ENCODE measurements at regions not wholly inside any gene's neighbourhood (a gene's known extent, or its start where the extent isn't known, plus 50 kb on each side); places are given as distances from the start of the nearest gene placed in this dataset.

DNA sequence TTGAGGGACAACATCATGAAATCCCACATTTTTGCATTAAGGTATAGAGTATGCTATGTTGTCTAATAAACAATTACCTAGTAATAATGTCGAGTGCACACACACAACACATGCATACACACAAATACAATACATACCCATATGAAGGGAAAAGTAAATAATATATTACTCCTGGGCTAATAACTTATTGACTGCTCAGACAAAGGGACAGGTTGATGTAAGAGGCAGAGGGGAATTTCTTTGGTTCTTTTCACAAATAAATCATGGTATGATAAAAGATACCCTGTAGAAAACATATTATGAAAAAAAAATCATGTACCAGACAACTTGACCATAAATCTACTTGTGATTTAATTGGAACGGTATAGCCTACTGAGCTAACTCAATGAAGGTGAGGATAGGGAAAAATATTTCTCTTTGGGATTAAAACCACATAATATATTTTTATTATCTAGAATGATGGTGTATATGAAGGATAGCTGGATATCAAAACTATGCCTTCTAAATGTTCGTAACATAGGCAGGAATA, 398.7 kb upstream of the LRRTM4 start:
- no peak for TF ChIP-seq NFE2L1 (CRISPR knock-in tag; IDR thresholded peaks at IDR 0.05)
- TF ChIP-seq, protein P1, sequence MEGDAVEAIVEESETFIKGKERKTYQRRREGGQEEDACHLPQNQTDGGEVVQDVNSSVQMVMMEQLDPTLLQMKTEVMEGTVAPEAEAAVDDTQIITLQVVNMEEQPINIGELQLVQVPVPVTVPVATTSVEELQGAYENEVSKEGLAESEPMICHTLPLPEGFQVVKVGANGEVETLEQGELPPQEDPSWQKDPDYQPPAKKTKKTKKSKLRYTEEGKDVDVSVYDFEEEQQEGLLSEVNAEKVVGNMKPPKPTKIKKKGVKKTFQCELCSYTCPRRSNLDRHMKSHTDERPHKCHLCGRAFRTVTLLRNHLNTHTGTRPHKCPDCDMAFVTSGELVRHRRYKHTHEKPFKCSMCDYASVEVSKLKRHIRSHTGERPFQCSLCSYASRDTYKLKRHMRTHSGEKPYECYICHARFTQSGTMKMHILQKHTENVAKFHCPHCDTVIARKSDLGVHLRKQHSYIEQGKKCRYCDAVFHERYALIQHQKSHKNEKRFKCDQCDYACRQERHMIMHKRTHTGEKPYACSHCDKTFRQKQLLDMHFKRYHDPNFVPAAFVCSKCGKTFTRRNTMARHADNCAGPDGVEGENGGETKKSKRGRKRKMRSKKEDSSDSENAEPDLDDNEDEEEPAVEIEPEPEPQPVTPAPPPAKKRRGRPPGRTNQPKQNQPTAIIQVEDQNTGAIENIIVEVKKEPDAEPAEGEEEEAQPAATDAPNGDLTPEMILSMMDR (IDR thresholded peaks at IDR 0.05): no peak
- TF ChIP-seq, protein P2, sequence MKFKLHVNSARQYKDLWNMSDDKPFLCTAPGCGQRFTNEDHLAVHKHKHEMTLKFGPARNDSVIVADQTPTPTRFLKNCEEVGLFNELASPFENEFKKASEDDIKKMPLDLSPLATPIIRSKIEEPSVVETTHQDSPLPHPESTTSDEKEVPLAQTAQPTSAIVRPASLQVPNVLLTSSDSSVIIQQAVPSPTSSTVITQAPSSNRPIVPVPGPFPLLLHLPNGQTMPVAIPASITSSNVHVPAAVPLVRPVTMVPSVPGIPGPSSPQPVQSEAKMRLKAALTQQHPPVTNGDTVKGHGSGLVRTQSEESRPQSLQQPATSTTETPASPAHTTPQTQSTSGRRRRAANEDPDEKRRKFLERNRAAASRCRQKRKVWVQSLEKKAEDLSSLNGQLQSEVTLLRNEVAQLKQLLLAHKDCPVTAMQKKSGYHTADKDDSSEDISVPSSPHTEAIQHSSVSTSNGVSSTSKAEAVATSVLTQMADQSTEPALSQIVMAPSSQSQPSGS (CRISPR knock-in tag; IDR thresholded peaks at IDR 0.05; ENCODE audit: borderline replicate concordance, low read depth): no peak
- TF ChIP-seq ATF1 (CRISPR knock-in tag; IDR thresholded peaks at IDR 0.05): no peak
- no peak for TF ChIP-seq ELF4 (CRISPR knock-in tag; IDR thresholded peaks at IDR 0.05; ENCODE audit: low read depth)
- no peak for TF ChIP-seq TEAD1 (CRISPR knock-in tag; IDR thresholded peaks at IDR 0.05)
- TF ChIP-seq KAT7 (CRISPR knock-in tag; IDR thresholded peaks at IDR 0.05; ENCODE audit: borderline replicate concordance): no peak
